GM10248 (cell line): ENCODE measurements at regions not wholly inside any gene's neighbourhood (a gene's known extent, or its start where the extent isn't known, plus 50 kb on each side); places are given as distances from the start of the nearest gene placed in this dataset.

Experiments
- CTCF ChIA-PET: fragments of 300-600 bp; sonication (Branson Sonifier 250); formaldehyde crosslinking; extraction: SDS; loops from one replicate; lab custom pipeline; 2021; ENCODE audit warnings: antibody characterized with exemption; lab: Yijun Ruan, JAX
- POLR2A ChIA-PET: fragments of 350-650 bp; sonication (Branson Sonifier 250); formaldehyde crosslinking; extraction: SDS; loops from one replicate; lab custom pipeline; 2020; ENCODE audit warnings: antibody characterized with exemption; lab: Yijun Ruan, JAX
- DNase-seq: peaks from one replicate; pipeline ENCODE4 v3.0.0; 2012; ENCODE audit errors: extremely low spot score
- CTCF ChIP-seq: IDR thresholded peaks from 2 replicates; pipeline ENCODE4 v1.5.1; 2012; ENCODE audit warnings: mild to moderate bottlenecking, low read depth; ENCODE audit errors: extremely low read depth, missing control alignments, control extremely low read depth

- no peak for TF ChIP-seq CTCF
- POLR2A ChIA-PET, result no interaction called here
- CTCF ChIA-PET, result interaction anchor here (1.0 kb wide), 1 partner anchor 12 kb away, joined by 4 read pairs; no protein-coding TSS in a partner anchor
- DNase-seq, result no peak
These were observed 253.7 kb upstream of the RXFP2 start for GRCh38 chr13:31485651-31486051.

- CTCF ChIA-PET, result no interaction called here
- TF ChIP-seq CTCF, result no peak
- no peak for DNase-seq
These were observed 244.0 kb upstream of the RXFP2 start for GRCh38 chr13:31495336-31495735.

GRCh38 chr13:31499274-31499673 is 240.1 kb upstream of the RXFP2 start:
- POLR2A ChIA-PET, result no interaction called here
- no peak for DNase-seq
- no peak for TF ChIP-seq CTCF
- CTCF ChIA-PET, result no interaction called here

More at GRCh38 chr13:31495336-31495735, 244.0 kb upstream of the RXFP2 start:
- POLR2A ChIA-PET, result no interaction called here

- no peak for DNase-seq
- TF ChIP-seq CTCF, result no peak
- CTCF ChIA-PET, result no interaction called here
- POLR2A ChIA-PET, result no interaction called here
These were observed 235.7 kb upstream of the RXFP2 start for GRCh38 chr13:31503626-31504025.

GRCh38 chr13:31504918-31505317 is 234.4 kb upstream of the RXFP2 start:
- TF ChIP-seq CTCF, result no peak
- ChIA-PET POLR2A (no interaction called here), CTCF (no interaction called here)
- DNase-seq, result no peak

- DNase-seq, result no peak
- TF ChIP-seq CTCF, result no peak
- POLR2A ChIA-PET, result no interaction called here
- CTCF ChIA-PET, result interaction anchor here (0.9 to 1.2 kb wide), 2 partner anchors 9 to 25 kb away, joined by 3 read pairs; no protein-coding TSS in a partner anchor
These were observed 227.0 kb upstream of the RXFP2 start for GRCh38 chr13:31512331-31512730.

GRCh38 chr13:31514932-31515331 is 224.4 kb upstream of the RXFP2 start:
- no peak for TF ChIP-seq CTCF
- POLR2A ChIA-PET, result no interaction called here
- CTCF ChIA-PET, result no interaction called here
- DNase-seq, result no peak
